Inflammatory macrophage (primary cell): ENCODE measurements at regions not wholly inside any gene's neighbourhood (a gene's known extent, or its start where the extent isn't known, plus 50 kb on each side); places are given as distances from the start of the nearest gene placed in this dataset.
A peak's percentile ranks its signal among the peaks of the same experiment; 100 is the strongest.
"Not testable (repeated sequence)": the region's sequence is repeated elsewhere in the genome, so short reads cannot be mapped to it uniquely, and the experiment has no call there.

Experiments used
- DNase-seq, 2 donors: peaks; one replicate each; pipeline ENCODE4 v3.0.0-alpha.2; 2020 to 2022

DNA sequence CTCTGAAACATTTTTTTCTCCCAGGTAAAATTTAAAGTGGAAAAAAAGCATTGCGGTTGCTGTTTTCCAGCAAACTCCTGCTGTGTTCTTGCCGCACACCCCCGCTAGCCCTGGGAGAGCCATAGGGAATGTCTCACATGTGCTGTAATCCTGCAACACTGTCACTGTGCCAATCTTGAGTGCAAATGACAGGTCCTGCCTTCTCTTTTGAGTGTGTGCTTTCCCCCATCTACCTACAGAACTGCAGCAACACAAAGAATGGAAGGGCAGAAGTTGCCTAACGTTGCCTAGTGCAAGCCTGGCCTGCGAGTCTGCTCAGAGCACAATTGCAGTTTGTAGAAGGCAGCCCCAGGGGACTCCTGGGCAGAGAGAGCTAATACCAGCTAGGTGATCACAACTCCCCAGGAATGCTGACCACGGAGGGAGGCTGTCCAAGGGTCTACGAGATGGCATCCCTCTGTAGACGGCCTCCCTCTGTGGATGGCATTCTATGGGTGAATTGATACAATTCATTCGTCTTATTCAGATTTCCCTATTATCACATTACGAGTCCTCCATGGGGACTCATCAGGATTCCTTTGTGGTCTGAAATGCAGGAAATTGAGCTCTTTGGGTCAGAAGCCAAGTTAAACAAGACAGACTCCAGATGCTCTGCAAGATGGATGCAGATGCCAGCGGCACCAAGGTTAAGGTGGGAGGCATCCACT is 172.6 kb upstream of the S1PR3 start:
- DNase-seq: no peak

DNA sequence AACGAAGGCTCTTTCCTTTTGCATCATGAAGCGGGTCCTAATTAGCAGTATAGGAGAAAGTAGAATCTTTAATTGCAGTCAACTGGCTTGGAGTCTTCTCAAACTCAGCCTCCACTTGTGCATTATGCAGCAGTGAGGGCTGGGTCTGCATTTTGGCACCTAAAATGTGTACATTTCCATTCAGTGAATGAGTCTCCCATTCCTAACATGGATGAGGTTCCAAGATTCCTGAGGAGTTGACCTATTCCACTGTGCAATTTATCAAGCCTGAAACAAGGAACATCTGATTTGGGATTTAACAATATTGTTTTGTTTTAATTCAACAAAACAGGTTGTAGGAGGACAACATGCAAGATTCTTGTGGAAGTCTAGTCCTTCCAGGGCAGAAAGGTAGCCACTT is 171.8 kb upstream of the S1PR3 start:
- no peak for DNase-seq

DNA sequence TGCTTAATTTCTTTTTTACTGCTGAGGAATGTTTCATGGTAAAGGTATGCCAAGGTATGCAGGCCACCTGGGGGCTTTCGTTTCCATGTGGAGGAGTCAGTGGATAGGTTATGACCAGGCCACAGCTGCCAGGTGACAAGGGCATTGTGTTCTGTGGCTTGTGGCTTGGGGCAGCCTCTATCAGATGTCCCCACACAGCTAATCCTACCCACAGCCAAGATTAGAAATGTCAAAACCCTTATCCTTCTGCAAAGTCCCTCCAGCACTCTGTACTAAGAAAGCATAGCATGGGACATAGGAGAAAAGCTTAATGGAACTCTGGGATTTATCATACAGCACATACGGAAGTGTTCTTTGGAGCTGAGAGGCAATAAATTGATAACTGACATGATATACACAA is 171.2 kb upstream of the S1PR3 start:
- DNase-seq: no peak

DNA sequence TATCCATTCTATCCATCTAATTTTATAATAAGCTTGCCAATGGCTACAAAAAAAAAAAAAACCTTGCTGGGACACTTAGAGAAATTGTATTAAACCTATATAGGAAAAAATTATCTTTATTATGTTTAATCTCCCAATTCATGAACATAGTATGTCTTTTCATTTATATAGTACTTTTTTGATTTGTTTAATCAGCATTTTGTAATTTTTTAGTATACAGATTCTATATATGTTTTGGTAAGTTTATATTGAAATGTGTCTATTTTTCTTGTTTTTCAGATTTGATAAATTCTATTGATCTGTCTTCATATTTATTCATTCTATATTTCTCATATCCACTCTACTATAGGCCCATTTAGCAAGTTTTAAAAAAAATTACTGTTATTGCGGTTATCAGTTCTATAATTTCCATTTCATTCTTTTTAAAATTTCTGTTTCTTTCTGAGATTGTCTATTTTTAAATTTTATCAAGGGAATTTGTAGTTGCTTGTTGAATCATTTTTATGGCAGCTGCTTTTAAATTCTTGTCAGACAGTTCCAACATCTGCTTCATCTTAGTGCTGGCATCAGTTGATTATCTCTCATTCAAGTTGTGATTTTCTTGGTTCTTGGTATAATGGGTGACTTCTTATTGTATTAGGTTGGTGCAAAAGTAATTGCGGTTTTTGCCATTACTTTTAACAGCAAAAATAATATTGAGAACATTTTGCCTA is 170.1 kb upstream of the S1PR3 start:
- DNase-seq: no peak

DNA sequence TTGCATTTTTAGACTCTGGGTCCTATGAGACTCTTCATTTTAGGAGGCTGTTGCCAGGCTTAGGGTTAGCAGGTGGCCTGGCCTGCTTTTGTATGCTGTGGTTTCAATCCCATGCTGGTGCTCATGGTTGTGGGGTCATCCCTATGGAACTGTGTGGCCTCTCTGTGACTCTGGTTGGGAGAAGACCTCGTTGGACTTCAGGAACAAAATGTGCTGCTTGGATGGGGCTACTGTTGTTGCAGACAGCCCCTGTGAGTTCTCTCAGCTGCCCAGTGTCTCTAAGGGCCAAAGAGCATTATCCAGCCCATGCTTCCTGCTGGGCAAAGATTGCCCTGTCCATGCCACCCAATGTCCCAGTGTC is 169.5 kb upstream of the S1PR3 start:
- DNase-seq: no peak

DNA sequence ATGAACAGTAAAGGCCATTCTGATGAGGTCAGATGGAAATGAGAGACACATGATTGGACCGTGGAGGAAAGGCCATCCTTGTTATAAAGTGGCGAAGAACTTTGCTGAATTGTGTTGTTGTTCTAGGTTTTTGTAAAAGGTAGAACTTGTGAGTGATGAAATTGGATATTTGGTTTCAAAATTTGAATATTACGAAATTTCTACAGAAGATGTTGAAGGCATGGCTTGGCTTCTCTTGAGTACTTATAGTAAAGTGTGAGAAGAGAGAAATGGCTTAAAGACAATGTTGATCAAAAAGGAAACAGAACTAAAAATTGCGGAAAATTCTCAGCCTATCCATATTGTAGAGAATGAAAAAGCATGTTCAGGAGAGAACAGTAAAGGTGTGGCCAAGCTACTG is 166.6 kb upstream of the S1PR3 start:
- DNase-seq: peak in 1 of 2 donors; percentile 35

DNA sequence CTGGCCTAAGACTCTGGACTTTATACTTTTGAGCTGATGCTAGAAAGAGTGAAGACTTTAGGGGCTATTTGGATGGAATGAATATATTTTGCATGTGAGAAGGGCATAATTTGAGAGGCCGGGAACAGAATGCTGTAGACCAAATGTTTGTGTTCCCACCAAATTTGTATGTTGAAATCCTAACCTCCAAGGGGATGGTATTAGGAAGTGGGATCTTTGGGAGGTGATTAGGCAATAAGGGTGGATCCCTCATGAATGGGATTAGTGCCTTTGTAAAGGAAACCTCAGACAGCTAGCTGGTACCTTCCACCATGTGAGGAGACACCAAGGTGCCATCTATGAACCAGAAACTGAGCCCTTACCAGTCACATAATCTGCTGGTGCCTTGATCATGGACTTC is 165.1 kb upstream of the S1PR3 start:
- DNase-seq: no peak

DNA sequence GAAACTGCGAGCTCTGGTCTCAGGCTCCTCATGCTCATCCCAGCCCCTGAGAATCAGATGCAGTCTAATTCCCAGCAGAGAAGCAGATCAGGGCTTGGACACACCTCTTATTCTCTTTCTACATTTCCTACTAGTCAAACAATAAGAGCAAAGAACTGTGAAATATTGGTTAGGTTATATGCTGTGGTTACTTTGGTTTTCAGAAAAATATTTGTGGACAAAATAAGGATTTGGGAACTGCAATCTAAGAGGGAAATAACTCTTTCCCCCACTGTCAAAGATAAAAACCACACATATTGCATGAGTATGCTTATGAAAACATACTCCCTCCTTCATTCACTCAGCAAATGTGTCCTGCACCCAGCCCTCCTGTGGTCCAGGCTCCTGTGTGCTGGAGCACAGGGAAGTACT is 164.5 kb upstream of the S1PR3 start:
- no peak for DNase-seq

DNA sequence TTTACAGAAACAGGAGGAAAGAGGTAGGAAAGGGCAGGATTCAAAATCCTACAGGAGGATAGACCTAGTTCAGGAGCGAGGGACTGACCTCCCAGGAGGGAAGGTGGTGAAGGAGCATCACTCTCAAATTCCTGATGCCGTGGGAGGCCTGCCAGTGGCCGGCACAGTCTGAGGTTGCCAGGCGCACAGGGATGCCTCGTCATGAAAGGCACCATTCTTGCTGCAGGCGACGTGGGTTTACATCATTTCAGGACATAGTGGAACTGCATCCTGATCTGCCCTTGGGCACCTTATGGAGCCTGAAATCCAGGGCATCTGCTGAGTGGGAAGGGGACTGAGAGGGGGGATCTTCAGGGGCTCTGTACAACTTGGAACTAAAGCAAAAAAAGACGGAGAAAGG is 163.2 kb upstream of the S1PR3 start:
- no peak for DNase-seq

DNA sequence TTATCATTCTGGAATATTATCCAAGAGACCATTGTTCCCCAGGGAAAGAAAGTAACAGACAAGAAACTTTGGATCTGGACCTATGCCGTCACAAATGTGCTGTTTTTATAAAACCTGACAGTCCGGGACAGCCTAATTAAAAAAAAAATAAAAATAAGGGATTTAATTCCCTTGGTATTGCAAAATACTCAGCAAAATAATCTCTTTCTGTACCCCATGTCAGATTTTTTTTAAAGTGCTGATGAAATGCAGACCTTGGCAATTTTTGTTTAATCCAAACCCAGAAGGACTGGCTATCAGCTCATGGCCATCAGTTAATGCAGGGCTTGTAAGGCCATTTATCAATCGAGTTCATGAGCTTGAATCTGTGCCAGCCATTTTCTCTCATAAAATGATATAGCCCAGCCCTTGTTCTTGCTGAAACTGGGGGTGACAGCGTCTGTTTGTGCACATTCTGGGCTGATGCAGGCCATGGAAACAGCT is 162.7 kb upstream of the S1PR3 start:
- no peak for DNase-seq

DNA sequence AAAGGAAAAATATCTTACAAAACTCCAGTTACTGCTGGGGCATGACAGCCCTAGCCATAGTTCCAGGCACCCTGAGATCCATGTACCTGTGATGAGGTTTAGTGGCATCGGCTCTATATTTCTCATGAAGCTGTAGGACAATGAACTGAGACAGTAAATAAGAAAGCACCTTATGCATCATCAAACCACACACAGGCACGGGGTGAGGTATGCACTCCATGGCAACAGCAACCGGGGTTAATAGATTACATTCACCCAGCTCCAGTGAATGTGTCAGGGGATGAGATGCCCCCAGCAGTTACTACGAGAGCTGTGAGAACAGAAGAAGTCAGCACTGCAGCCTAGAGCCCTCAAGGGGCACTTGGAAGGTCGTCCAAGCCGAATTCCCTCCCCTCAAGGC is 162.0 kb upstream of the S1PR3 start:
- no peak for DNase-seq

DNA sequence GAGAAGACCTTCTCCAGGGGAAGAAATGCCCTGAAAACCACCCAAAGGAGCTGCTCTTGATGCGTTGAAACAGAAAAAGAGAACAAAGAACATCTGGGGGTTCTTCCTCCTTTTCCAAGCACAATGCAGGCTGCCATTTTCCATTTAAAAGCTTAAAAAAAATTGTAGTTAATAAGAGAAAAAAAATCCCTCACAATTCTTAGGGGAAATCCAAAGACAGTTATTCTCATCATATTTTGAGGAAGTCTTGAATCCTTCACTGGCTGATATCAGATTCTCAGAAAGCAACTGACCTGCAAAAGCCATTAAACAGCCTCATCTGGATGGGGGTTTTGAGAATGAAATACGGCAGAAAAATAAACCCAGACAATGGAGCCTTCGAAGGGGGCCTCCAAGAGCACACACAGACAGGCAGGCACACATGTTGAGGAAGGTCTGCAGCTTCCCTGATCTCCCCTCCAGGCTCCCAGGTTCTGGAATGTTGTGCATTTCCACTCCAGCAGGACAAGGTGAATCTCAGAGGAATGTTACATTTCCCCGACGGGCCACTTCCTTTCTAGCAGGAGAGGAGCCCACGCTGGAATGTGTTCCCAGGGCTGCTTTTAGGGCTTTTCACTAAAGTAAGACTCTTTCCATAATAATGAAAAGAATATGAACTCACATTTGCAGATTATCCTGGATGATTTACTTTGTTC is 159.4 kb upstream of the S1PR3 start:
- peak in 1 of 2 donors; percentile 13 for DNase-seq

DNA sequence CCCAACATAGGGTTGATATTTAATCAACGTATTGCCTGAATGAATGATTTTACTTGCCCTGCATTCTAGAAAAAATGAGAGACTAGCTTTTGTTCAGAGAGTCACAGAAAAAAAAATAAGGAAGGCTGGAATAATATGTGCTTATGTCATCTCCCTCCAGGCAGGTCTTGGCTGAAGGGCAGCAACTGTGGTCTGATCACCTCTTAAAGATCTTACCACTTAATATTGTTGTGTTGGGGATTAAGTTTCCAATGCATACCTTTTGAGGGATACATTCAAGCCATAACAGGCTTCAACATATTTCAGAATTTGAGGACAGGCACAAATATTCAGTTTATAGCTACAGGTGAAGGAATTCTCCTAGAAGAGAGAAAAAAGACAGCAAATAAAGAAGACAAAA is 157.3 kb upstream of the S1PR3 start:
- no peak for DNase-seq

DNA sequence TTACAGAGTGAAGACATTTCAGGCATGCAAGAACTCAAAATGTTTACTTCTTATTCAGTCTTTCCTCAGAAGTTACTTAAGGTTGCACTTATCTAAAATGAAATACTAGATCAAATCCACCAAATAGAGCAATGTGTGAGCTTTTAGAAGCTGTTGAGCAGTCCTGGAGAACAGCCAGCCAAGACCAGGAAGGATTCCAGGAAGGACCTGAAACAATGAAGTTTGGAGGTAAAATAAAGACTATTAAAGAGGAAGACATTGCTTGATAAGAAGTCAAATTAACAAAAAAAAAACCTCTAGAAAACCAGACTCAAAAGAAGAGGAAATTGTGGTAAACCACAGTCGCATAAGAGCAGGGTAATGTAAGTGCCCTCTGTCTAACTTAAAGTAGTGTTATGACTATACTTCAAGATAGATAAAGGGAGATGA is 156.2 kb upstream of the S1PR3 start:
- DNase-seq: peak; percentile 52 to 80

DNA sequence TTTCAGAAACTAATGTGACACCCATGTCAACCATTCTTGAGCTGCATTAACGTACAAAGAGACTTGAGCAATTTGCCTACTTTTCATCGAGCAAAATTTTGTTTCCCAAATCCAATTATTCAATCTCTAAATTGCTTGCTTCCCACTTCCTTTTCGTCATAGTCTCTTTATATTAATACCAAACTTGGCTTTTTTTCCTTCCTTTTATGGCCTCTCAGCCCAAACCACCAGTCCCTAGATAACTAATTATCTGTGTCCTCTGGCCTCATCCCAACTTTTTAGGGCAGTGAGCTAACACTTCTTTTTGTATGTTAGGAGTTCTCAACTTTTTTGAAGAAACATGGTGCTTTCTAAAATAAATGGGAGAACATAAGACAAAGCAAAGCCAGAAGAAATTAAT is 155.5 kb upstream of the S1PR3 start:
- no peak for DNase-seq

DNA sequence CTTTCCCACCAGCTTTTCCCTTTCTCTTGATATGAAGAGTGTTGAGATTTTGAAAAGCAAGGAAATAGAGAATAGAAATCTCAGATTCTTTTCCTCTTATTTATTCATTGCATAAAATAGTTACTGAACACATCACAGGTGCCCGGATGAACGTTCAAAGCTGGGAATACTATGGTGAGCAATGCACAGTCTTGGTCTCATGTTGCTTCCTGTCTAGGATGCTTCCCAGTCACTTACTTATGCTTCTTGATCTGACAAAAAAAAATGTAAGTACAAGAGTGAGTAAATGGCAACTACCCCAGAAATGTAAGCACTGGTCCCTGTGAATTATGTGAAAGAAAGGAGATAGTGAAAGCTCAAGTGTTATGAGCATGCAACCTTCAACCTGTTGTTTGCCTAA is 153.5 kb upstream of the S1PR3 start:
- no peak for DNase-seq

DNA sequence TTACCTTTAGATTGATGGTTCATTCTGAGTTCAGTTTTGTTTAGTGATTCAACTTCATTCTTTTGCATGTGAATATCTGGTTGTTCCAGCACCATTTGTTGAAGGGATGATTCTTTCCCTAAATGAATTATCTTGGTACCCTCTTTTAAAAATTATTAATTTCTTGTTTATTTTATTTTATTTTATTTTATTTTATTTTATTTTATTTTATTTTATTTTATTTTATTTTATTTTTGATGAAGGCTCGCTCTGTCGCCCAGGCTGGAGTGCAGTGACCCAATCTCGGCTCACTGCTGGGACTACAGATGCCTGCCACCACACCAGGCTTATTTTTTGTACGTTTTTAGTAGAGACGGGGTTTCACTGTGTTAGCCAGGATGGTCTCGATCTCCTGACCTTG is 141.4 kb upstream of the S1PR3 start:
- not testable (repeated sequence) for DNase-seq

DNA sequence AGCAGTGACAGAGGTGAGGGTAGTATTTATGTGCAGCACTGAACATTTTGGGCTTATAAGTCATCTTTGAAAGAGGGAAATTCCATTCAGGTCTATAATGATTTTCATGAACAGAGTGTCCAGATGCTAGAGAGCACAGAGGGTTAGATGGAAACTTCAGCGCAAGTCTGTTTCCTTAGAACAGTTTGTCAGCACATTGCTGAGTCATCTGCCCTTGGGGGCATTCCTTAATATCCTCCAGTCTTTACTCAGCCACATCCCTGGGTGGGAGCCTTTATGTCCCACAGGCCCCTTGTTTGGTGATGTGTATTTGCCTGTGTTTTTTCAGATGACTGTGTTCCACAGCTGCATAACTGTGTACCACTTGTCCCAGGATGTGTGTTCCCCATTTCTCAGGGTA is 138.5 kb upstream of the S1PR3 start:
- no peak for DNase-seq

DNA sequence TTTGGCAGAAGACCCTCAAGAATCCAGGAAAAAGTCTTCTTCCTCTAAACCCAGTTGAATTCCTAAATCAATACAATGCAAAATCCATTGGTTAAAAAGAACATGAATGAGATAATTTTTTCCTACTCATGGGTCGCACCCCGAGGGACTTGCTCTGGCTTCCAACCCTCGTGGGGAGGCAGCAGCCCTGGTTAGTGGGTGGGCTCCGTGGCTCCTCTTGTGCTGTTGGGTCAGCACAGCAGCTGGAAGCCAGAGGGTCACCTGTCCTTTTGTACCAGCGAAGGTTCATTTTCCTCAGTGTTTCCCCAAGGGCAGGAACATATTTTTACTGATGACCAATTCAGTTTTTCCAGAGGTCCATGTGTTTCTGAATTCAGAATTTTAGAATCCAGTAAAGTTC is 120.6 kb upstream of the S1PR3 start:
- DNase-seq: no peak

DNA sequence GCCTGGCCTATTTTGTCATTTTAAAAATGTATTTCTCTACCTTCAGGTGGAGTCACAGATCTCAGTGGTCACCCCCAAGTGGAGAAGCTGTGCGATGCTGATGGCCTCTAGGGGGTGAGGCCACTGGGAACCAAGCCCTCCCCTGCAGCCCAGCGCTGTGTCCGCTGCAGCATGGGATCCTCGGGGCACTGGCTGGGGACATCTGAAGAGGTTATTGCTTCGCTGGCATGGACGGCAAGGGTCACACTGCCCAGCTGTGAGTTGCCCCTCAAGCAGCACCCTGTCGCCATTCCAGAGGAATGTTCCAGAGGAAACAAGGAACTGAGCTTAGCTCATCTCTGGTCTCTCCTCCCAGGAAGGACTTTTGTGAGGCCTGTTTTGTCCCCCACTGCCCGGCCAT is 119.6 kb upstream of the S1PR3 start:
- no peak for DNase-seq

DNA sequence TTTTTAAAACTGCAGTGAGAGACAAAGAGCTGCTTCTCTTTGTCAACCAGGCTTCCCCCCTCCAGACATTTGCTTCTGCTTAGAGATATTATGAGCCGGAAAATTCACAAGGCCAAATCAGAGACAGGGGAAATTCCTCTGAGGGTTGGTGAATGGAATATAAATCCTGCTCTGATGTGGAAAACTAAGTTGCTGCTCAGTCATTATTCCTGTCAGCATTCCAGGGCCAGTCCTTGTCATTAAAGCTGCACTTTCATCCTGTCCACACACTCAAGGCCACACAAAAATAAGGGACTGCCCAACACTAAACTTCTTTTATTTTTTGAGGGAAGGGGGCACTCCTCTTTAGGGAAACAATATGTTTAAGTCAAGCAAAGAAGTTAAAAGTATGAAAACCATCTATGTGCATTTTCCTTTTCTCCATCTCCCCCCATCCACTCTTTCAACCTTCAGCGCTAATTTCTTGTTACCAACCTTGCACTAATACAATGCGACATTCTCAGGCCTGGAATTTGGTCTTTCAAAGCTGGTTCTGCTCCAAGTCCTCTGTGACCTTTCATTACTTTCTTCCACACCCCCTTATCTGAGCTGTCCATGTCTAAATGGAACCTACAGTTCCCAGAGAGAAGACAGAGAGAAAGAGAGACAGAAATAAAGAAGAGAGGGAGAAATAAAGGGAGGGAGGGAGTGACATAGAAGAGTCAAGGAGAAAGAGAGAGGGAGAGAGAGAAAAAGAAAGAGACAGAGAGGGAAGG is 118.9 kb upstream of the S1PR3 start:
- no peak for DNase-seq

DNA sequence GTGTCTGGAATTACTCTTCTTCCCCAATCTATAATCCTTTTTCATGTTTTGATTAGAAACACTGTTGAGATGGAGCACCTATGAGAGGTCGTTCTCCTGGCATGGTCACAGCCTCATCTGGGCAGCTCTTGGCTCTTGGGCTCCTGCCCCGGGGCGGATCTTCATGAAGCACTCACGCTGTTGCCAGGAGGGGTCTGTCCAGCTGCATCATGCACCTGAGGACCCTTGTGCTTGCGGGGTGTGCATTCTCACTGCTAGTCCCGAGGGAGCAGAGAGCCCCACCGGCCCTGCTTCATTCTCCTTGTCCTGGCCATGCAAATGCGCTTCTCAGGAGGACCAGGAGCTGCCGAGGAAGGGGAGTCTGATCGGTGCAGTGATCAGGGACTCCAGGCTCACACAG is 117.6 kb upstream of the S1PR3 start:
- DNase-seq: no peak

DNA sequence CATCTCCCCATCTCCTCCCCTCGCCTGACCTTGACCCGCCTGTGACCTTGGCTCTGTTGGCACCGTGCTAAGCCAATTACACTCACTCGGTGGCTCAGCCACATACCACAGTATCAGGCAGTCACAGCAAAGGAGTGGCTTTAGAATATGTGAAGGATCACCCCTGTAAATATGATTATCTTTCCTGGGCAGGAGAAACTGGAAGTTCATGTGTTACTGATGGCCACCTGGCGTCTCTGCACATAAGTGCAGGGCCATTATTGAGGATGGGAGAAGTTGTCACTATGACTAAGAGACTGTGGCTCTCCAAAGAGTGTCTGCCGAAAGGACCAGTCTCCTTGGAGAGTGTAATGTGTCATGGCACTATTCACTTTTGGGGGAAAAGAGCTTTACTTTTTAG is 116.9 kb upstream of the S1PR3 start:
- no peak for DNase-seq
